HEK293 (cell line): ENCODE measurements at regions not wholly inside any gene's neighbourhood (a gene's known extent, or its start where the extent isn't known, plus 50 kb on each side); places are given as distances from the start of the nearest gene placed in this dataset.

Experiments
- FEZF1 ChIP-seq: fragments of 450-650 bp; formaldehyde crosslinking; IDR thresholded peaks from 2 replicates; pipeline ENCODE4 v1.5.1; 2016; ENCODE audit warnings: missing biosample characterization, missing genetic modification characterization
- KLF7 ChIP-seq: fragments of 450-650 bp; formaldehyde crosslinking; IDR thresholded peaks from 2 replicates; pipeline ENCODE4 v1.5.1; 2016; ENCODE audit warnings: missing biosample characterization, missing genetic modification characterization, borderline replicate concordance
- KLF8 ChIP-seq: fragments of 450-650 bp; formaldehyde crosslinking; IDR thresholded peaks from 2 replicates; pipeline ENCODE4 v1.5.1; 2016; ENCODE audit warnings: missing biosample characterization, missing genetic modification characterization
- MEIS1 ChIP-seq: sonication (generic); formaldehyde crosslinking; IDR thresholded peaks from 2 replicates; pipeline ENCODE4 v1.8.1; 2022; ENCODE audit warnings: missing genetic modification reagents, mild to moderate bottlenecking, borderline replicate concordance
- PRDM10 ChIP-seq: fragments of 450-650 bp; formaldehyde crosslinking; IDR thresholded peaks from 2 replicates; pipeline ENCODE4 v1.5.1; 2016; ENCODE audit warnings: missing biosample characterization, missing genetic modification characterization
- SP7 ChIP-seq: fragments of 450-650 bp; formaldehyde crosslinking; IDR thresholded peaks from 2 replicates; pipeline ENCODE4 v1.5.1; 2016; ENCODE audit warnings: missing biosample characterization, missing genetic modification characterization
- ZNF148 ChIP-seq: fragments of 450-650 bp; formaldehyde crosslinking; IDR thresholded peaks from 2 replicates; pipeline ENCODE4 v1.5.0; 2017; ENCODE audit warnings: missing biosample characterization, missing genetic modification characterization, borderline replicate concordance
- ZNF157 ChIP-seq: fragments of 450-650 bp; formaldehyde crosslinking; IDR thresholded peaks from 2 replicates; pipeline ENCODE4 v1.5.1; 2016; ENCODE audit warnings: missing biosample characterization, missing genetic modification characterization
- ZNF221 ChIP-seq: fragments of 450-650 bp; formaldehyde crosslinking; IDR thresholded peaks from 2 replicates; pipeline ENCODE4 v1.5.1; 2017; ENCODE audit warnings: missing biosample characterization, missing genetic modification characterization, borderline replicate concordance
- ZNF302 ChIP-seq: fragments of 450-650 bp; formaldehyde crosslinking; IDR thresholded peaks from 2 replicates; pipeline ENCODE4 v1.5.1; 2016; ENCODE audit warnings: missing biosample characterization, missing genetic modification characterization, low read depth
- ZNF335 ChIP-seq: fragments of 450-650 bp; formaldehyde crosslinking; conservative IDR thresholded peaks from 2 replicates; pipeline ENCODE4 v1.5.1; 2016; ENCODE audit warnings: missing biosample characterization, missing genetic modification characterization
- ZNF341 ChIP-seq: fragments of 450-650 bp; formaldehyde crosslinking; IDR thresholded peaks from 2 replicates; pipeline ENCODE4; 2016; ENCODE audit warnings: low read depth, missing biosample characterization, missing genetic modification characterization
- ZNF350 ChIP-seq: fragments of 450-650 bp; formaldehyde crosslinking; IDR thresholded peaks from 2 replicates; pipeline ENCODE4 v1.5.0; 2017; ENCODE audit warnings: missing biosample characterization, mild to moderate bottlenecking, missing genetic modification characterization
- ZNF416 ChIP-seq: fragments of 450-650 bp; formaldehyde crosslinking; IDR thresholded peaks from 2 replicates; pipeline ENCODE4 v1.5.1; 2016; ENCODE audit warnings: missing biosample characterization, missing genetic modification characterization
- ZNF423 ChIP-seq: fragments of 450-650 bp; formaldehyde crosslinking; IDR thresholded peaks from 2 replicates; pipeline ENCODE4 v1.5.1; 2016; ENCODE audit warnings: missing biosample characterization, missing genetic modification characterization
- ZNF514 ChIP-seq: fragments of 450-650 bp; formaldehyde crosslinking; IDR thresholded peaks from 2 replicates; pipeline ENCODE4 v1.5.1; 2016; ENCODE audit warnings: missing biosample characterization, missing genetic modification characterization
- ZNF529 ChIP-seq: fragments of 450-650 bp; formaldehyde crosslinking; IDR thresholded peaks from 2 replicates; pipeline ENCODE4 v1.5.1; 2017; ENCODE audit warnings: missing genetic modification characterization, missing biosample characterization; ENCODE audit not compliant: insufficient replicate concordance
- ZNF549 ChIP-seq: fragments of 450-650 bp; IDR thresholded peaks from 2 replicates; pipeline ENCODE4 v1.5.1; 2018; ENCODE audit warnings: missing biosample characterization, missing genetic modification characterization, mild to moderate bottlenecking, inconsistent platforms, moderate library complexity
- ZNF555 ChIP-seq: fragments of 450-650 bp; formaldehyde crosslinking; conservative IDR thresholded peaks from 2 replicates; pipeline ENCODE4 v1.5.1; 2017; ENCODE audit warnings: missing biosample characterization, mild to moderate bottlenecking, missing genetic modification characterization, inconsistent platforms
- ZNF560 ChIP-seq: fragments of 450-650 bp; formaldehyde crosslinking; IDR thresholded peaks from 2 replicates; pipeline ENCODE4 v1.5.1; 2017; ENCODE audit warnings: missing biosample characterization, missing genetic modification characterization, borderline replicate concordance
- ZNF600 ChIP-seq: fragments of 450-650 bp; formaldehyde crosslinking; IDR thresholded peaks from 2 replicates; pipeline ENCODE4 v1.5.1; 2016; ENCODE audit warnings: missing biosample characterization, missing genetic modification characterization
- ZNF670 ChIP-seq: fragments of 450-650 bp; formaldehyde crosslinking; IDR thresholded peaks from 2 replicates; pipeline ENCODE4 v1.5.1; 2016; ENCODE audit warnings: missing biosample characterization, missing genetic modification characterization, low read depth
- ZNF837 ChIP-seq: fragments of 450-650 bp; formaldehyde crosslinking; IDR thresholded peaks from 2 replicates; pipeline ENCODE4 v1.5.1; 2016; ENCODE audit warnings: missing biosample characterization, missing genetic modification characterization
- TF ChIP-seq, protein P1 (sequence below): fragments of 450-650 bp; formaldehyde crosslinking; IDR thresholded peaks from 2 replicates; pipeline ENCODE4 v1.5.1; 2016; ENCODE audit warnings: missing biosample characterization, missing genetic modification characterization
- TF ChIP-seq, protein P2 (sequence below): fragments of 450-650 bp; formaldehyde crosslinking; IDR thresholded peaks from 2 replicates; pipeline ENCODE4 v1.5.1; 2016; ENCODE audit warnings: missing biosample characterization, missing genetic modification characterization, borderline replicate concordance

DNA sequence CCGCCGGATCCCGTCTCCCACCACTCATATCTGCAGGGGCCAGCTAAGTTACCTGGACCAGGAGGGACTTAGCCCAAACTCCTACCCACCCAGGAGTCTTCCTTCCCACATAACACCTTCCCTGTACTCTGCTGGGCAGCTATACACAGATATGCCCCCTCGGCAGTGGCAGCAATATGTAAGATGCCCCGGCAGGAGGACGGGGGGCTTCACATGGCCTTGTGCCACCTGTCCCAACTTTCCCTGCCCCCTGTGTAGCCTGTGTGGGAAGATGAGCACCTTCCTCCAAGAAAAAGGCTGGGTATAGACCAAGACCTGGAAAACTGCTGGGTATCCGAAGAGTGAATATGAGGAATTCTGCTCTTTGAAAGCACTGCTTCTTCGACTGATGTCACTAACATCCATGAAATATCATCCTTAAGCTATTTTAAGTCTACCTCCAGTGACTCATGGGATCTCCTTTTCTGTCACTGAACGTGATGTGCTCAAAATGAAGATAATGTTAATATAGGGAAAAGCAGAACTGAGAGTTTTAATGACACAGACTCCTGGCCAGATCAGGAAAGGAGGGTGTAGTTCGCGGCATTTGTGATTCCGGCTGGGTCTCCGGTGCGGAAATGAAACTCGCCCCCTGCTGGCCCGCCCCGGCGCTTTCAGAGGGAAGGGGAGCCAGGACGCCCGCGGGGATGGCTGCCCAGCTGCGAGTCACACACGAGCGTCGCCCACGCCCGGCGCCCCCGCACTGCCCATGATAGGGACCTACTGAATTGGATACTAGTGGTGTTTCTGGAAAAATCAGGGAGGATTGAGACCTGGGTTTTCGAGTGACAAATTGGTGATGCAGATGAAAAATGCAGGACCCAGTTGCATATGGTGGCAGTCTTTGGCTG, 256.9 kb upstream of the NFE2L3 start (continued):
- TF ChIP-seq ZNF148 (no peak), ZNF529 (tag by site-specific recombination) (no peak), ZNF549 (tag by site-specific recombination) (no peak), ZNF157 (no peak), ZNF341 (tag by site-specific recombination) (no peak), ZNF670 (tag by site-specific recombination) (no peak), KLF7 (tag by site-specific recombination) (no peak), ZNF350 (tag by site-specific recombination) (no peak), ZNF555 (tag by site-specific recombination) (no peak), ZNF335 (no peak), PRDM10 (tag by site-specific recombination) (no peak), ZNF423 (tag by site-specific recombination) (no peak), ZNF302 (tag by site-specific recombination) (no peak), ZNF560 (tag by site-specific recombination) (no peak), KLF8 (tag by site-specific recombination) (0 out of 2 replicates have a peak, but pooled peaks have one; percentile 18), ZNF221 (no peak), MEIS1 (CRISPR knock-in tag) (no peak), ZNF837 (no peak), ZNF600 (tag by site-specific recombination) (peak; percentile 61; the same call in 1 of the 2 replicates), ZNF514 (tag by site-specific recombination) (no peak), ZNF416 (tag by site-specific recombination) (no peak), FEZF1 (tag by site-specific recombination) (no peak), SP7 (0 out of 2 replicates have a peak, but pooled peaks have one; percentile 13)
- TF ChIP-seq, protein P1, sequence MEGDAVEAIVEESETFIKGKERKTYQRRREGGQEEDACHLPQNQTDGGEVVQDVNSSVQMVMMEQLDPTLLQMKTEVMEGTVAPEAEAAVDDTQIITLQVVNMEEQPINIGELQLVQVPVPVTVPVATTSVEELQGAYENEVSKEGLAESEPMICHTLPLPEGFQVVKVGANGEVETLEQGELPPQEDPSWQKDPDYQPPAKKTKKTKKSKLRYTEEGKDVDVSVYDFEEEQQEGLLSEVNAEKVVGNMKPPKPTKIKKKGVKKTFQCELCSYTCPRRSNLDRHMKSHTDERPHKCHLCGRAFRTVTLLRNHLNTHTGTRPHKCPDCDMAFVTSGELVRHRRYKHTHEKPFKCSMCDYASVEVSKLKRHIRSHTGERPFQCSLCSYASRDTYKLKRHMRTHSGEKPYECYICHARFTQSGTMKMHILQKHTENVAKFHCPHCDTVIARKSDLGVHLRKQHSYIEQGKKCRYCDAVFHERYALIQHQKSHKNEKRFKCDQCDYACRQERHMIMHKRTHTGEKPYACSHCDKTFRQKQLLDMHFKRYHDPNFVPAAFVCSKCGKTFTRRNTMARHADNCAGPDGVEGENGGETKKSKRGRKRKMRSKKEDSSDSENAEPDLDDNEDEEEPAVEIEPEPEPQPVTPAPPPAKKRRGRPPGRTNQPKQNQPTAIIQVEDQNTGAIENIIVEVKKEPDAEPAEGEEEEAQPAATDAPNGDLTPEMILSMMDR (tag by site-specific recombination): peak; percentile 65
- TF ChIP-seq, protein P2, sequence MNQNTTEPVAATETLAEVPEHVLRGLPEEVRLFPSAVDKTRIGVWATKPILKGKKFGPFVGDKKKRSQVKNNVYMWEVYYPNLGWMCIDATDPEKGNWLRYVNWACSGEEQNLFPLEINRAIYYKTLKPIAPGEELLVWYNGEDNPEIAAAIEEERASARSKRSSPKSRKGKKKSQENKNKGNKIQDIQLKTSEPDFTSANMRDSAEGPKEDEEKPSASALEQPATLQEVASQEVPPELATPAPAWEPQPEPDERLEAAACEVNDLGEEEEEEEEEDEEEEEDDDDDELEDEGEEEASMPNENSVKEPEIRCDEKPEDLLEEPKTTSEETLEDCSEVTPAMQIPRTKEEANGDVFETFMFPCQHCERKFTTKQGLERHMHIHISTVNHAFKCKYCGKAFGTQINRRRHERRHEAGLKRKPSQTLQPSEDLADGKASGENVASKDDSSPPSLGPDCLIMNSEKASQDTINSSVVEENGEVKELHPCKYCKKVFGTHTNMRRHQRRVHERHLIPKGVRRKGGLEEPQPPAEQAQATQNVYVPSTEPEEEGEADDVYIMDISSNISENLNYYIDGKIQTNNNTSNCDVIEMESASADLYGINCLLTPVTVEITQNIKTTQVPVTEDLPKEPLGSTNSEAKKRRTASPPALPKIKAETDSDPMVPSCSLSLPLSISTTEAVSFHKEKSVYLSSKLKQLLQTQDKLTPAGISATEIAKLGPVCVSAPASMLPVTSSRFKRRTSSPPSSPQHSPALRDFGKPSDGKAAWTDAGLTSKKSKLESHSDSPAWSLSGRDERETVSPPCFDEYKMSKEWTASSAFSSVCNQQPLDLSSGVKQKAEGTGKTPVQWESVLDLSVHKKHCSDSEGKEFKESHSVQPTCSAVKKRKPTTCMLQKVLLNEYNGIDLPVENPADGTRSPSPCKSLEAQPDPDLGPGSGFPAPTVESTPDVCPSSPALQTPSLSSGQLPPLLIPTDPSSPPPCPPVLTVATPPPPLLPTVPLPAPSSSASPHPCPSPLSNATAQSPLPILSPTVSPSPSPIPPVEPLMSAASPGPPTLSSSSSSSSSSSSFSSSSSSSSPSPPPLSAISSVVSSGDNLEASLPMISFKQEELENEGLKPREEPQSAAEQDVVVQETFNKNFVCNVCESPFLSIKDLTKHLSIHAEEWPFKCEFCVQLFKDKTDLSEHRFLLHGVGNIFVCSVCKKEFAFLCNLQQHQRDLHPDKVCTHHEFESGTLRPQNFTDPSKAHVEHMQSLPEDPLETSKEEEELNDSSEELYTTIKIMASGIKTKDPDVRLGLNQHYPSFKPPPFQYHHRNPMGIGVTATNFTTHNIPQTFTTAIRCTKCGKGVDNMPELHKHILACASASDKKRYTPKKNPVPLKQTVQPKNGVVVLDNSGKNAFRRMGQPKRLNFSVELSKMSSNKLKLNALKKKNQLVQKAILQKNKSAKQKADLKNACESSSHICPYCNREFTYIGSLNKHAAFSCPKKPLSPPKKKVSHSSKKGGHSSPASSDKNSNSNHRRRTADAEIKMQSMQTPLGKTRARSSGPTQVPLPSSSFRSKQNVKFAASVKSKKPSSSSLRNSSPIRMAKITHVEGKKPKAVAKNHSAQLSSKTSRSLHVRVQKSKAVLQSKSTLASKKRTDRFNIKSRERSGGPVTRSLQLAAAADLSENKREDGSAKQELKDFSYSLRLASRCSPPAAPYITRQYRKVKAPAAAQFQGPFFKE (tag by site-specific recombination): no peak
